IMR-90 (cell line): ENCODE measurements at regions not wholly inside any gene's neighbourhood (a gene's known extent, or its start where the extent isn't known, plus 50 kb on each side); places are given as distances from the start of the nearest gene placed in this dataset.

Experiments used
- ATAC-seq: fragments of 200-7000 bp; cut with Tn5 transposase; 2 replicates; pipeline ENCODE4 v1.9.1; 2020; ENCODE audit warnings: low read depth, mild to moderate bottlenecking, moderate library complexity
- BruUV-seq: library from RNA; stranded (reverse); fragments of 400-500 nt; replicated peaks from 2 replicates; lab custom pipeline; 2021; lab: Mats Ljungman, UMichigan
- CTCF ChIA-PET: fragments of 300-600 bp; formaldehyde crosslinking; extraction: SDS; loops from one replicate; lab custom pipeline; 2021; ENCODE audit warnings: antibody characterized with exemption; lab: Yijun Ruan, JAX
- POLR2A ChIA-PET: fragments of 300-600 bp; sonication (Branson Sonifier 250); formaldehyde crosslinking; loops from one replicate; lab custom pipeline; 2022; ENCODE audit warnings: antibody characterized with exemption; ENCODE audit not compliant: unreplicated experiment; lab: Charles Lee
- DNase-seq: peaks from one replicate; pipeline ENCODE4 v3.0.0; 2013
- H2AFZ ChIP-seq: replicated peaks from 2 replicates; pipeline ENCODE3; 2013; ENCODE audit warnings: low read length, mild to moderate bottlenecking; ENCODE audit not compliant: poor library complexity
- H2AK5ac ChIP-seq: 2 replicates; pipeline ENCODE4 v1.6.1; 2013; ENCODE audit warnings: low read depth, low read length, inconsistent platforms
- H2AK9ac ChIP-seq: replicated peaks from 2 replicates; pipeline ENCODE3; 2013; ENCODE audit warnings: mild to moderate bottlenecking, low read depth, low read length, moderate library complexity; ENCODE audit not compliant: poor library complexity
- H2BK120ac ChIP-seq: 2 replicates; pipeline ENCODE4 v1.6.1; 2013; ENCODE audit warnings: low read depth, low read length, inconsistent platforms
- H2BK15ac ChIP-seq: 3 replicates; pipeline ENCODE4 v1.6.1; 2013; ENCODE audit warnings: low read depth, low read length, inconsistent platforms
- H2BK20ac ChIP-seq: 2 replicates; pipeline ENCODE4 v1.6.1; 2013; ENCODE audit warnings: low read depth, mild to moderate bottlenecking, inconsistent platforms, low read length, moderate library complexity
- H2BK5ac ChIP-seq: 2 replicates; pipeline ENCODE4 v1.6.1; 2013; ENCODE audit warnings: mild to moderate bottlenecking, low read depth, low read length, inconsistent platforms; ENCODE audit not compliant: poor library complexity, severe bottlenecking
- H3K14ac ChIP-seq: replicated peaks from 2 replicates; pipeline ENCODE4 v1.6.1; 2013; ENCODE audit warnings: low read depth, low read length, inconsistent platforms
- H3K18ac ChIP-seq: 2 replicates; pipeline ENCODE4 v1.6.1; 2013; ENCODE audit warnings: low read depth, low read length, control low read depth
- H3K23ac ChIP-seq: 2 replicates; pipeline ENCODE4 v1.6.1; 2013; ENCODE audit warnings: low read depth, low read length, inconsistent platforms
- H3K27ac ChIP-seq: 2 replicates; pipeline ENCODE4 v1.5.1; 2013; ENCODE audit warnings: mild to moderate bottlenecking, control low read depth, low read length; ENCODE audit not compliant: insufficient read depth
- H3K27me3 ChIP-seq: 2 replicates; pipeline ENCODE4 v1.6.1; 2013; ENCODE audit warnings: low read length; ENCODE audit not compliant: control insufficient read depth, insufficient read depth
- H3K36me3 ChIP-seq: 2 replicates; pipeline ENCODE4 v1.6.1; 2013; ENCODE audit warnings: low read length, mixed read lengths; ENCODE audit not compliant: control insufficient read depth, insufficient read depth
- H3K4ac ChIP-seq: 2 replicates; pipeline ENCODE4 v1.6.1; 2013; ENCODE audit warnings: low read depth, low read length, inconsistent platforms
- H3K4me1 ChIP-seq: 2 replicates; pipeline ENCODE4 v1.6.1; 2013; ENCODE audit warnings: low read length, mixed read lengths; ENCODE audit not compliant: control insufficient read depth, insufficient read depth
- H3K4me2 ChIP-seq: 2 replicates; pipeline ENCODE4 v1.6.1; 2013; ENCODE audit warnings: low read depth, mild to moderate bottlenecking, control low read depth, low read length, moderate library complexity
- H3K4me3 ChIP-seq: 2 replicates; pipeline ENCODE4 v1.5.1; 2013; ENCODE audit warnings: low read depth, mild to moderate bottlenecking, control low read depth, low read length, moderate library complexity; ENCODE audit not compliant: insufficient read depth
- H3K56ac ChIP-seq: 2 replicates; pipeline ENCODE4 v1.6.1; 2013; ENCODE audit warnings: low read length, inconsistent platforms; ENCODE audit not compliant: insufficient read depth; ENCODE audit errors: extremely low read depth
- H3K79me1 ChIP-seq, 2 experiments: 2 replicates each; pipeline ENCODE4 v1.6.1; 2013; ENCODE audit warnings: low read length in 2 of 2, inconsistent platforms in 1 of 2, low read depth in 1 of 2
- H3K9ac ChIP-seq: 2 replicates; pipeline ENCODE4 v1.6.1; 2013; ENCODE audit warnings: low read depth, low read length, control low read depth
- H3K9me1 ChIP-seq: 2 replicates; pipeline ENCODE4 v1.6.1; 2013; ENCODE audit warnings: low read length, inconsistent platforms; ENCODE audit not compliant: insufficient read depth
- H3K9me3 ChIP-seq: 2 replicates; pipeline ENCODE4 v1.6.1; 2013; ENCODE audit warnings: low read length; ENCODE audit not compliant: control insufficient read depth, insufficient read depth
- H4K20me1 ChIP-seq: 2 replicates; pipeline ENCODE4 v1.6.1; 2013; ENCODE audit warnings: low read length, inconsistent platforms; ENCODE audit not compliant: insufficient read depth
- H4K5ac ChIP-seq: 2 replicates; pipeline ENCODE4 v1.6.1; 2013; ENCODE audit warnings: mild to moderate bottlenecking, low read depth, low read length, control low read depth
- H4K8ac ChIP-seq, 2 experiments: 2 replicates each; pipeline ENCODE4 v1.6.1; 2013; ENCODE audit warnings: low read depth in 2 of 2, low read length in 2 of 2, control low read depth in 1 of 2, inconsistent platforms in 1 of 2
- H4K91ac ChIP-seq: 2 replicates; pipeline ENCODE4 v1.6.1; 2013; ENCODE audit warnings: low read depth, low read length, inconsistent platforms; ENCODE audit not compliant: insufficient read depth
- BHLHE40 ChIP-seq: fragments of 150-350 bp; IDR thresholded peaks from 2 replicates; pipeline ENCODE4 v1.6.1; 2016; ENCODE audit warnings: mild to moderate bottlenecking, low read depth, low read length
- CEBPB ChIP-seq: IDR thresholded peaks from 2 replicates; pipeline ENCODE4 v1.6.1; 2012; ENCODE audit warnings: low read depth, low read length, improper control_type of control experiment
- CHD1 ChIP-seq: IDR thresholded peaks from 2 replicates; pipeline ENCODE4 v1.6.1; 2012; ENCODE audit warnings: low read depth, low read length, improper control_type of control experiment
- CTCF ChIP-seq: conservative IDR thresholded peaks from 2 replicates; pipeline ENCODE4 v1.5.1; 2012; ENCODE audit warnings: mild to moderate bottlenecking, low read depth, low read length, improper control_type of control experiment
- FOS ChIP-seq: fragments of 150-350 bp; IDR thresholded peaks from 2 replicates; pipeline ENCODE4 v1.6.1; 2016; ENCODE audit warnings: low read depth, low read length
- MAFK ChIP-seq: IDR thresholded peaks from 2 replicates; pipeline ENCODE4 v1.6.1; 2012; ENCODE audit warnings: low read depth, low read length, improper control_type of control experiment
- MAZ ChIP-seq: IDR thresholded peaks from 2 replicates; pipeline ENCODE4 v1.6.1; 2012; ENCODE audit warnings: low read depth, mild to moderate bottlenecking, low read length, improper control_type of control experiment, moderate library complexity, borderline replicate concordance
- MXI1 ChIP-seq: IDR thresholded peaks from 2 replicates; pipeline ENCODE4 v1.6.1; 2012; ENCODE audit warnings: low read depth, mild to moderate bottlenecking, low read length, moderate library complexity, borderline replicate concordance
- NFE2L2 ChIP-seq: fragments of 150-350 bp; IDR thresholded peaks from 2 replicates; pipeline ENCODE4 v1.6.1; 2016; ENCODE audit warnings: low read depth, mild to moderate bottlenecking, low read length
- POLR2A ChIP-seq: IDR thresholded peaks from 2 replicates; pipeline ENCODE4 v1.6.1; 2012; ENCODE audit warnings: mild to moderate bottlenecking, low read depth, low read length
- RAD21 ChIP-seq: IDR thresholded peaks from 2 replicates; pipeline ENCODE4 v1.6.1; 2012; ENCODE audit warnings: low read length, improper control_type of control experiment
- RCOR1 ChIP-seq: IDR thresholded peaks from 2 replicates; pipeline ENCODE4 v1.6.1; 2012; ENCODE audit warnings: mild to moderate bottlenecking, low read length, improper control_type of control experiment; ENCODE audit not compliant: insufficient replicate concordance
- RFX5 ChIP-seq: IDR thresholded peaks from 2 replicates; pipeline ENCODE4 v1.8.0; 2012; ENCODE audit warnings: low read depth, mild to moderate bottlenecking, low read length, moderate library complexity
- SMC3 ChIP-seq: fragments of 150-350 bp; IDR thresholded peaks from 2 replicates; pipeline ENCODE4 v1.6.1; 2016; ENCODE audit warnings: low read depth, mild to moderate bottlenecking, antibody characterized with exemption, low read length, moderate library complexity
- WGBS, 2 experiments: methylation state at CpG; one replicate each; pipeline versions ENCODE4 v1.1.5 to v1.1.7; 2013; ENCODE audit warnings: missing lambda C conversion rate in 2 of 2; ENCODE audit not compliant: insufficient read length in 1 of 2; ENCODE audit errors: extremely low coverage in 2 of 2; 5-methylcytosine and 5-hydroxymethylcytosine counted together
- dilution Hi-C: fragments of 300-500 bp; cut with HindIII; formaldehyde crosslinking; loops from one replicate; pipeline ENCODE4 v1.14.3; 2018; ENCODE audit warnings: low sequenced_read_pairs; ENCODE audit not compliant: unreplicated experiment
- in situ Hi-C: fragments of 300-500 bp; cut with MboI; formaldehyde crosslinking; loops from 3 replicates; pipeline ENCODE4 v1.14.3; 2019; ENCODE audit warnings: low sequenced_read_pairs, inconsistent platforms, mixed read lengths
- intact Hi-C: fragments of 100-400 bp; cut with micrococcal nuclease; formaldehyde crosslinking; loops from 2 replicates; pipeline ENCODE4 v1.10.0; 2022
- TF ChIP-seq, protein P1 (sequence below): fragments of 150-350 bp; IDR thresholded peaks from 2 replicates; pipeline ENCODE4 v1.6.1; 2017; ENCODE audit warnings: mild to moderate bottlenecking, antibody characterized with exemption, low read length, low read depth
- TF ChIP-seq, protein P2 (sequence below): fragments of 150-350 bp; IDR thresholded peaks from 2 replicates; pipeline ENCODE4 v1.6.1; 2016; ENCODE audit warnings: low read depth, mild to moderate bottlenecking, low read length, moderate library complexity, borderline replicate concordance

DNA sequence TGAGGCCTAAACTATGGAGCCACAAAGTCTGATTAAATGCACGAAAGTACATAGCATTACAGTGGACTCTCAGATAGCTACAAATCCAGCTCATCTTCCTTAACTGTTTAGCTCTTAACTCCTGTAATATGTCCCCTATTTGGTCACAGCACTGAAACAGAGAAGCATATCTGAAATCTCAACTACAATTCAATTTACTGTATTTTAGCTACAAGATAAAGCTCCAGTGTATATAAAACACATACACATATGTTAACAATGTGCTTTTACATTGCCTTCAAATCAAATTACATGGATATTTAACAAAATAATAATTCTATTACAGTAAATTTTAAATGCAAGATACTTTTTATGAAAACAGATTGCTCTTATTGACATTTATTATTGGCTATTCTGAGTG is 849.3 kb upstream of the PRMT6 start:
- no peaks in the 10 kb centered on the region for H3K4me1 ChIP-seq
- CTCF ChIA-PET, result no interaction called here

More for the DNA sequence above, 849.3 kb upstream of the PRMT6 start:
- Histone ChIP-seq H3K9ac (no peak overlapping the region), H3K4me2 (no peak overlapping the region), H3K27me3 (no peaks in the 10 kb centered on the region), H2AFZ (no peak overlapping the region), H3K56ac (no peak overlapping the region), H3K14ac (no peak overlapping the region), H2BK5ac (no peak overlapping the region), H3K4me3 (no peak overlapping the region), H4K20me1 (no peaks in the 10 kb centered on the region), H4K8ac (no peak overlapping the region), H2BK20ac (no peak overlapping the region), H2BK15ac (no peak overlapping the region), H2AK9ac (no peak overlapping the region), H3K18ac (no peak overlapping the region), H3K27ac (no peak overlapping the region), H3K9me1 (no peaks in the 10 kb centered on the region), H3K4ac (no peak overlapping the region), H3K79me1 (no peaks in the 10 kb centered on the region), H4K5ac (no peak overlapping the region), H3K9me3 (0 out of 2 replicates have a peak, but pooled peaks cover 2% of the 10 kb centered on the region), H3K23ac (no peak overlapping the region), H3K36me3 (no peaks in the 10 kb centered on the region), H2AK5ac (no peak overlapping the region), H4K91ac (no peak overlapping the region), H2BK120ac (no peak overlapping the region)
- no TSS peak for BruUV-seq
- in situ Hi-C loops (no loop called here), dilution Hi-C loops (no loop called here), intact Hi-C loops (loop anchor here (5.0 kb wide), 1 partner anchor 50 kb away; no protein-coding TSS in a partner anchor)
- ATAC-seq (no peak), DNase-seq (no peak)
- TF ChIP-seq RCOR1, result no peak
- TF ChIP-seq RAD21, result no peak
- no peak for TF ChIP-seq CTCF
- TF ChIP-seq POLR2A, result no peak
- no peak for TF ChIP-seq BHLHE40
- no peak for TF ChIP-seq MAZ
- no peak for TF ChIP-seq NFE2L2
- TF ChIP-seq SMC3, result no peak
- TF ChIP-seq MXI1, result no peak
- TF ChIP-seq RFX5, result no peak
- TF ChIP-seq CEBPB, result no peak
- no peak for TF ChIP-seq MAFK
- TF ChIP-seq FOS, result no peak
- TF ChIP-seq CHD1, result no peak
- TF ChIP-seq, protein P1, sequence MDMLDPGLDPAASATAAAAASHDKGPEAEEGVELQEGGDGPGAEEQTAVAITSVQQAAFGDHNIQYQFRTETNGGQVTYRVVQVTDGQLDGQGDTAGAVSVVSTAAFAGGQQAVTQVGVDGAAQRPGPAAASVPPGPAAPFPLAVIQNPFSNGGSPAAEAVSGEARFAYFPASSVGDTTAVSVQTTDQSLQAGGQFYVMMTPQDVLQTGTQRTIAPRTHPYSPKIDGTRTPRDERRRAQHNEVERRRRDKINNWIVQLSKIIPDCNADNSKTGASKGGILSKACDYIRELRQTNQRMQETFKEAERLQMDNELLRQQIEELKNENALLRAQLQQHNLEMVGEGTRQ, result no peak
- TF ChIP-seq, protein P2, sequence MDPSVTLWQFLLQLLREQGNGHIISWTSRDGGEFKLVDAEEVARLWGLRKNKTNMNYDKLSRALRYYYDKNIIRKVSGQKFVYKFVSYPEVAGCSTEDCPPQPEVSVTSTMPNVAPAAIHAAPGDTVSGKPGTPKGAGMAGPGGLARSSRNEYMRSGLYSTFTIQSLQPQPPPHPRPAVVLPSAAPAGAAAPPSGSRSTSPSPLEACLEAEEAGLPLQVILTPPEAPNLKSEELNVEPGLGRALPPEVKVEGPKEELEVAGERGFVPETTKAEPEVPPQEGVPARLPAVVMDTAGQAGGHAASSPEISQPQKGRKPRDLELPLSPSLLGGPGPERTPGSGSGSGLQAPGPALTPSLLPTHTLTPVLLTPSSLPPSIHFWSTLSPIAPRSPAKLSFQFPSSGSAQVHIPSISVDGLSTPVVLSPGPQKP, result no peak
- POLR2A ChIA-PET, result no interaction called here
- no CpG with 5 or more reads among the region's 1 CpG for WGBS, 2 experiments
